ENCODE measurements at regions not wholly inside any gene's neighbourhood (a gene's known extent, or its start where the extent isn't known, plus 50 kb on each side); places are given as distances from the start of the nearest gene placed in this dataset.

DNA sequence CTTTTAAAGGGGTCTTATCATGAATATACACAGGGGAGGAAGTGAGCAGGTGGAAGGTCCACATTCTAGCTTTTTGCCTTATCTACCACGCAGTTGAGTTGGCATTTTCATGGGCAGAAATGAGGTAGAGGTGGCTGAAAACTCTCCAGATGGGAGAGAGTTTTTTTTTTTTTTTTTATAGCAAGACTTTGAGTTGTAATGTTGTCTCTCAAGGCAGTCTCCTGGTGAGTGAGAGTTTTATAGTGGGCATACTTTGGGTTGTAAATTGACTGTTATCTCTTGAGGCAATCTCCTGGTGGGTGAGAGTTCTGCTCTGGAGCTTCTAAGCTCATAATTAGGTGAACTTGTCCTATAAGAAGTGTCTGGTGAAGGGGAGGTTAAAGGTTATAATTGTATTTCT, 191.7 kb upstream of the NAALADL2 start:
- 42 to 75% methylated on average over 1 of the region's 1 CpG for WGBS, 2 donors
- no peak overlapping the region for H3K27ac ChIP-seq
- H3K9me3 ChIP-seq, result no peaks in the 10 kb centered on the region
- no peak overlapping the region for H3K4me3 ChIP-seq
- DNase-seq, result no peak
- intact Hi-C loops (cut with DNase I), result no loop called here
- no peak for TF ChIP-seq POLR2A (IDR thresholded peaks at IDR 0.05)
- TF ChIP-seq, protein P1, sequence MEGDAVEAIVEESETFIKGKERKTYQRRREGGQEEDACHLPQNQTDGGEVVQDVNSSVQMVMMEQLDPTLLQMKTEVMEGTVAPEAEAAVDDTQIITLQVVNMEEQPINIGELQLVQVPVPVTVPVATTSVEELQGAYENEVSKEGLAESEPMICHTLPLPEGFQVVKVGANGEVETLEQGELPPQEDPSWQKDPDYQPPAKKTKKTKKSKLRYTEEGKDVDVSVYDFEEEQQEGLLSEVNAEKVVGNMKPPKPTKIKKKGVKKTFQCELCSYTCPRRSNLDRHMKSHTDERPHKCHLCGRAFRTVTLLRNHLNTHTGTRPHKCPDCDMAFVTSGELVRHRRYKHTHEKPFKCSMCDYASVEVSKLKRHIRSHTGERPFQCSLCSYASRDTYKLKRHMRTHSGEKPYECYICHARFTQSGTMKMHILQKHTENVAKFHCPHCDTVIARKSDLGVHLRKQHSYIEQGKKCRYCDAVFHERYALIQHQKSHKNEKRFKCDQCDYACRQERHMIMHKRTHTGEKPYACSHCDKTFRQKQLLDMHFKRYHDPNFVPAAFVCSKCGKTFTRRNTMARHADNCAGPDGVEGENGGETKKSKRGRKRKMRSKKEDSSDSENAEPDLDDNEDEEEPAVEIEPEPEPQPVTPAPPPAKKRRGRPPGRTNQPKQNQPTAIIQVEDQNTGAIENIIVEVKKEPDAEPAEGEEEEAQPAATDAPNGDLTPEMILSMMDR (IDR thresholded peaks at IDR 0.05), result no peak
- no peaks in the 10 kb centered on the region for H3K27me3 ChIP-seq
- no peaks in the 10 kb centered on the region for H3K36me3 ChIP-seq (replicated peaks in 1 of 2; ENCODE audit: insufficient read depth in 1 of 2, low read depth in 2 of 2)
- ATAC-seq, result no peak
- no peaks in the 10 kb centered on the region for H3K4me1 ChIP-seq

DNA sequence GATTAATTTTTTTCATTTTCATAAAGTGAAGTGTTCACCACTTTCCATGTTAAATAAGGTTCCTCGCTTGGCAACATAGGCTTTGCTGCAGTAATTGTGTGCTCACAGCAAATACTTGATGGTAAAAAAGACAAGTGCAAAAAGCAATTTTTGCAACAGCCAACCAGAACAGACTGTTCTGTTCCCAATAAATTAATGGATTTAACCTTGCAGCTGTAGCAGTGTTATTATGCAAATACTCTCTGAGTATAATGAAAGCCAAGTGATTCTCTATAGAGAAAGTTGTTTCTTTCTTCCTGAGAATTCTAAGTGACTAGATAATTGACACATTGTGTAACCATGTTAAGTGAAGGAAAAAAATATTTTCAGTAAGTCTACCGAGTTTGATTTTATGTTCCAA, 183.7 kb upstream of the NAALADL2 start:
- ATAC-seq, result no peak
- no peak for DNase-seq
- H3K27me3 ChIP-seq, result no peaks in the 10 kb centered on the region
- H3K27ac ChIP-seq, result no peak overlapping the region
- H3K9me3 ChIP-seq, result no peaks in the 10 kb centered on the region
- TF ChIP-seq POLR2A (IDR thresholded peaks at IDR 0.05), result no peak
- TF ChIP-seq, protein P1 (IDR thresholded peaks at IDR 0.05), result no peak
- no peaks in the 10 kb centered on the region for H3K4me1 ChIP-seq
- no peaks in the 10 kb centered on the region for H3K36me3 ChIP-seq (replicated peaks in 1 of 2; ENCODE audit: insufficient read depth in 1 of 2, low read depth in 2 of 2)
- intact Hi-C loops (cut with DNase I), result no loop called here
- H3K4me3 ChIP-seq, result no peak overlapping the region
- 82 to 83% methylated on average over 2 of the region's 2 CpGs for WGBS, 2 donors

DNA sequence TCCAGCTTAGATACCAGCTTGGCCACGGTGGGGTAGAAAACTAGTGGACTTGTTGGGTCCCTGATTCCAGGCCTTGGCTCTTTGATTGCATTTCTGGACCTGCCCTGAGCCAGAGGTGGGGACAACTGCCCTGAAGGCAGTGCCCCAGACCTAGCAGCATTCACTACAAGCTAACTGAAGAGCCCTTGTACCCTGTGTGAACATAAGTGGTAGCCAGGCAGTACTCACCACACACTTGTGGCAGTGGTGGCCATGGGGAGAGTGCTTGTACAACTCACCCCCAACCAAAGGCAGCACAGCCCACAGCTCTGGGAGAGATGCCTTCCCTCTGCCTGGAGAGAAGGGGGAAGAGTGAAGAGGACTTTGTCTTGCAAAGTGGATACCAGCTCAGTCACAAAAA, 177.3 kb upstream of the NAALADL2 start:
- WGBS, 2 donors, result 64 to 78% methylated on average over 1 of the region's 1 CpG
- H3K4me1 ChIP-seq, result no peaks in the 10 kb centered on the region
- intact Hi-C loops (cut with DNase I), result no loop called here
- H3K36me3 ChIP-seq (replicated peaks in 1 of 2; ENCODE audit: insufficient read depth in 1 of 2, low read depth in 2 of 2), result no peaks in the 10 kb centered on the region
- ATAC-seq (no peak), DNase-seq (no peak)
- no peak for TF ChIP-seq POLR2A (IDR thresholded peaks at IDR 0.05)
- TF ChIP-seq, protein P1 (IDR thresholded peaks at IDR 0.05), result no peak
- H3K9me3 ChIP-seq, result no peaks in the 10 kb centered on the region
- H3K27me3 ChIP-seq, result no peaks in the 10 kb centered on the region
- H3K27ac ChIP-seq, result no peak overlapping the region
- H3K4me3 ChIP-seq, result no peak overlapping the region

DNA sequence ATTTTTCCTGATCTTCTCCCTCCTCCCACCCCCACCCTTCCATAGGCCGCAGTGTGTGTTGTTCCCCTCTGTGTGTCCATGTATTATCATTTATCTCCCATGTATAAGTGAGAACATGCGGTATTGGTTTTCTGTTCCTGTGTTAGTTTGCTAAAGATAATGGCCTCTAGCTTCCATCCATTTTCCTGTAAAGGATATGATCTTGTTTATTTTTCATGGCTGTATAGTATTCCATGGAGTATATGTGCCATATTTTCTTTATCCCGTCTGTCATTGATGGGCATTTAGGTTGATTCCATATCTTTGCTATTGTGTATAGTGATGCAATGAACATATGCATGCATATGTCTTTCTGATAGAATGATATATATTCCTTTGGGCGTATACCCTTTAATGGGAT, 173.3 kb upstream of the NAALADL2 start:
- Histone ChIP-seq H3K4me3 (no peak overlapping the region), H3K9me3 (no peaks in the 10 kb centered on the region), H3K27me3 (no peaks in the 10 kb centered on the region), H3K36me3 (replicated peaks in 1 of 2; ENCODE audit: insufficient read depth in 1 of 2, low read depth in 2 of 2) (no peaks in the 10 kb centered on the region), H3K4me1 (no peaks in the 10 kb centered on the region), H3K27ac (no peak overlapping the region)
- WGBS, 2 donors, result 84 to 89% methylated on average over 4 of the region's 4 CpGs
- intact Hi-C loops (cut with DNase I), result no loop called here
- TF ChIP-seq, protein P1 (IDR thresholded peaks at IDR 0.05), result no peak
- no peak for TF ChIP-seq POLR2A (IDR thresholded peaks at IDR 0.05)
- ATAC-seq, result no peak
- no peak for DNase-seq

DNA sequence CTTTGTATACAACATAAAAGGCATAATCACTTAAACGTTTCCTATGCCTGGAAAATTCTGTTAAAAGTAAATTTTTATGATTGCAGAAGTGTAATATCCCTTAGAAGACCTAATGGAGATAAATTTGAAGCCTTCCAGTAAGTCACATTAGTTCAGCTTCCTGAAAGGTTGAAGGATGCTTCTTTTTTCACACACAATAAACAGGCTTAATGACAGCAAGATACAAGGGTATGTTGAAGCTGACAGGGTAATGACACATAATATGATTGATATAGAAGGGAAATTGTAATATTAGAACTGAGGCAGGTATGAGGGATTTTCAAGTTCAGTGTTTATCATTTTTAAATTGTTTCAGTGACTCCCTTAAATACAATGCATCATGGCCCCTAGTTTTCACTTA, 161.8 kb upstream of the NAALADL2 start:
- Histone ChIP-seq H3K27ac (no peak overlapping the region), H3K36me3 (replicated peaks in 1 of 2; ENCODE audit: insufficient read depth in 1 of 2, low read depth in 2 of 2) (no peaks in the 10 kb centered on the region), H3K27me3 (no peaks in the 10 kb centered on the region), H3K4me3 (no peak overlapping the region), H3K9me3 (no peaks in the 10 kb centered on the region), H3K4me1 (no peaks in the 10 kb centered on the region)
- WGBS, 2 donors, result 50 to 61% methylated on average over 1 of the region's 1 CpG
- intact Hi-C loops (cut with DNase I), result no loop called here
- no peak for TF ChIP-seq POLR2A (IDR thresholded peaks at IDR 0.05)
- TF ChIP-seq, protein P1 (IDR thresholded peaks at IDR 0.05), result no peak
- DNase-seq (no peak), ATAC-seq (no peak)

All from body of pancreas (tissue), 4 donors.